GM18519 (cell line): ENCODE measurements at regions not wholly inside any gene's neighbourhood (a gene's known extent, or its start where the extent isn't known, plus 50 kb on each side); places are given as distances from the start of the nearest gene placed in this dataset.

Experiments used
- ATAC-seq: cut with Tn5 transposase; IDR thresholded peaks from one replicate; pipeline ENCODE4 v1.9.1; 2021; ENCODE audit warnings: mild to moderate bottlenecking, moderate library complexity; ENCODE audit not compliant: unreplicated experiment, low FRiP score

DNA sequence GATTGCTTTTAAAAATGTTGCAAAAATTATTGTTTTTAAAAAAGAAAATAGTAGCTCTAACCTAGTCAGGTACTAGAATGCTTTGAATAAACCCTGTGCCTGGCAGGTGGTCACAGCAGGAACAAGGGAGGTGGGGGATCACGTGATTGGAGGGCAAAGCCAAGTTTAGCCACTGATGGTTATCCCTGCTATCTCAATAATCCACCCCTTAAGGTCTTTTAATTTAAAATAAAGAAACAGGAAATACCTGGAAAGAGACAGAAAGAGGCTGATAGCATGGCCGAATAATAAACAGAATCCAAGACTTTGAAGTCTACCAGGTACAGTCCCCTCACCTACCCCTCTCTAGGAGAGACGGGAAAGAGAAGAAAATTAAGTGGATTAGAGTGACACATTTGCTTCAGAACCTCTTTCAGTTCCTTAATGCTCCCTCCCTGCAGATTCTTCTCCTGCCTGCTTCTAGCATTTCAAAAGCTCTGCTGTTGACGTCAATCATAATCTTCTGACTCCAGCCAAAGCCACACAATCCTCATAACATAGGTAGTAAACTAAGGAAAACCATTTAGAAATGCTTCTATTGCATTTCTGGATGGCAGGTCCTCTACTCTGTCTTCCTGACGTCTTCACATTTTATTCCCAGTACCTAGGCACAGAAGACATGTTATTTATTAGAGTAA, 303.4 kb upstream of the MME start:
- no peak for ATAC-seq

- ATAC-seq: no peak
Observed at GRCh38 chr3:154775821-154776548, 304.1 kb upstream of the MME start.

- ATAC-seq: no peak
Observed at GRCh38 chr3:154766765-154767503, 313.2 kb upstream of the MME start.

- ATAC-seq: no peak
Observed at GRCh38 chr3:154764856-154765640, 315.1 kb upstream of the MME start.

- no peak for ATAC-seq
Observed at GRCh38 chr3:154762486-154762885, 317.6 kb upstream of the MME start.

GRCh38 chr3:154759966-154760365, 320.2 kb upstream of the MME start:
- no peak for ATAC-seq

- ATAC-seq: no peak
Observed at GRCh38 chr3:154758109-154758868, 321.8 kb upstream of the MME start.

DNA sequence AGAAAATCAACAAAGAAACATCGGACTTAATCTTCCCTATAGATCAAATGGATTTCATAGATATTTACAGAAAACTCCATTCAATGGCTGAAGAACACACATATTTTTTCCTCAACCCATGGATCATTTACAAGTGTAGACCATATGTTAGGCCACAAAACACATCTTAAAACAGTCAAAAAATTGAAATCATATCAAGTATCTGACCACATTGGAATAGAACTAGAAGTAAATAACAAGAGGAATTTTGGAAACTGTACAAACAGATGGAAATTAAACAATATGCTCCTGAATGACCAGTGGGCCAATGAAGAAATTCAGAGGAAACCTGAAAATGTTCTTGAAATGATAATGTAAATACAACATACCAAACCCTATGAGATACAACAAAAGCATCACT, 323.1 kb upstream of the GPR149 start:
- ATAC-seq: no peak

DNA sequence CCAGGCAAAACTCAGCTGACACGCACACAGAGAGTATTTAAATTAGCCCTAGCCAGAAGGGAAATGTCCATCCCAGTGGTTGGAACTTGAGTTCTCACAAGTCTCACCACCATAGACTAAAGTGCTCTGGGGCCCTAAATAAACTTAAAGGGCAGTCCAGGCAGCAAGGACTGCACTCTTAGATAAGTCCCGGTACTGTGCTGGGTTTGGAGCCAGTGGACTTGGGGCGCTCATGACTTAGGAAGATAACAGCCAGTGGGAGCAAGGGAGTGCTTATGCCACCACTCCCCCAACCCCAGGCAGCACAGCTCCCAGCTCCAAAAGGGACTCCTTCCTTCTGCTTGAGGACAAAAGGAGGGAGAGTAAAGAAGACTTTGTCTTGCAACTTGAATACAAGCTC, 319.5 kb upstream of the GPR149 start:
- ATAC-seq: no peak

DNA sequence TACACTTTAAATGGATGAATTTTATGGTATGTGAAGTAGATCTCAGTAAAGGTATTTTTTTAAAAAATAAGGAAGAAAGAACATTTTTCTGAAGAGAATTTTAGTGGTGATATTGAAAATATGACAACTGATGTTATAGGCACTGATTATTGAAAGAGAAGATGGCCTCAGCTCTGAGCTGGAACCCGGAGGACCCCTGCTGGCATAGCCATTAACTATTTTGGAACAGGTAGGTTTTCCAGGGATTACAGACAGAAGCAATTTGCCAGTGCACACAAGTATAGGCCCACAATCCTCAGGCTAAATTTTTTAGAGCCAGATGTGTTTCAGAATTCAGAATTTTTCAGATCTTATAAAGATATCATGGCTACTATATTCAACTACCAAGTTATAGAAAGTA, 315.9 kb upstream of the GPR149 start:
- ATAC-seq: no peak

DNA sequence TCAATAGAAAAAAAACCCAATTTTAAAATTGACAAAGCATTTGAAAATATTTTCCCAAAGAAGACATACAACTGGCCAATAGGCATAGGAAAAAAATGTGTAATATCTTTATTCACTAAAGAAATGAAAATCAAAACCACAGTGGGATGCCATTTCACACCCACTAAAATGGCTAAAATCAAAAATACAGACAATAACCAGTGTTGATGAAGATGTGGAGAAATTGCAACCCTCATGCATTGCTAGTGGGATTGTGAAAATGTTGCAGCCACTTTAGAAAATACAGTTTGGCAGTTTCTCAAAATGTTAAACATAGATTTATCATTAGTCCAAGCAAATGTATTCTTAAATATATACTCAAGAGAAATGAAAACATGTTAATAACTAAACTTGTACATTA, 315.1 kb upstream of the GPR149 start:
- ATAC-seq: no peak

DNA sequence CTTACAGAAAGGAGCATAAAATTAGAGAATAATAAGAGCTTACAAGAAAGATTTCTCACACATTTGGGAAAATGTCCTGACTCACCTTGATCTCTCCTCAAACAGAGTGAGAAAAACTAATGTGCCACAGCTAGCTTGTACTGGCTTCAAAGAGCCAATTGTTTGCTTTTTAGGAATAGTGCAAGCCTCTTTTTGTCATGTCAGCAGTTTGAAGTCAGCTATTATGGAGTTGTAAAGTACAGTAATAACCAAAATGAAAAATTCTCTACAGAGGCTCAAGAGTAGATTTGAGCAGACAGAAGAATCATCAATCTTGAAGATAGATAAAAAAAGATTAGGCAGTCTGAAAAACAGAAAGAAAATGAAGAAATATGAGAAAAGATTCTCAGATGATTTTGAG, 313.4 kb upstream of the GPR149 start:
- ATAC-seq: no peak

- no peak for ATAC-seq
Observed at GRCh38 chr3:154734468-154734867, 304.5 kb upstream of the GPR149 start.

- no peak for ATAC-seq
Observed at GRCh38 chr3:154730186-154730585, 300.2 kb upstream of the GPR149 start.

DNA sequence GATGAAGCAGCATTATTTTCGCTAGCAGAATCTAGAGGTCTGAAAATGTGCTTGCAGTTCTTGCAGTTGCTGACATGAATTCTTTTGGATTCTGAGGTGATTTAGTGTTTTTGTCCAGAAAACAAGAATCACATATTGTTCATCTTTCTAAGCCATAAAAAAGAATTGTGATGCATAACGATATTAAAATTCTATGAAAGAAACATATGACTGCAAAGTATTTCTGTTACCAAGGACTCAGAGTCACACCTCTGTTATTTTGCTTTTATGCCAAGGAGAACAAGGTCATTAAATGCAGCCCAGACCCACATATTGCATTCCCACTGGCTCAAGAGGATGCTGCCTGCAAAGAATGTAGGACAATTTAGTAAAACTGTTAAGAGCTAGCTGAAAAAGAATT, 299.8 kb upstream of the GPR149 start:
- ATAC-seq: no peak

DNA sequence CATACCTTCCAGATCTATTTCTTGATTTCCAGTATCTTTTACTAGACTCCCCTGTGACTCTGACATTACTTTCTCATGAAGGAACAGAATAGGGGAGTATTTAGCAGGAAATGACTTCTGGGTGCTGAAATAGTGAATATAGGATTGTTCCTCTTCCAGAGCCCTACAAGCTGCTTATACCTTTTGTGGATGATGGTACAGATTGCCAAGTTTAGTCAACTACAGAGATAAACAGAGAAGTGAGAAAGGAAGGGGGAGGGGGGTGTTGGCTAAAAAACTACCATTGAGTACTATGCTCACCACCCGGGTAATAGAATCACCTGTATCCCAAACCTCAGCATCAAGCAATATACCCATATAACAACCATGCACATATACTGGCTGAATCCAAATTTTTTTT, 298.3 kb upstream of the GPR149 start:
- no peak for ATAC-seq

GRCh38 chr3:154720921-154721320, 290.9 kb upstream of the GPR149 start:
- no peak for ATAC-seq

- no peak for ATAC-seq
Observed at GRCh38 chr3:154718053-154718452, 288.1 kb upstream of the GPR149 start.

- ATAC-seq: no peak
Observed at GRCh38 chr3:154716170-154716569, 286.2 kb upstream of the GPR149 start.

DNA sequence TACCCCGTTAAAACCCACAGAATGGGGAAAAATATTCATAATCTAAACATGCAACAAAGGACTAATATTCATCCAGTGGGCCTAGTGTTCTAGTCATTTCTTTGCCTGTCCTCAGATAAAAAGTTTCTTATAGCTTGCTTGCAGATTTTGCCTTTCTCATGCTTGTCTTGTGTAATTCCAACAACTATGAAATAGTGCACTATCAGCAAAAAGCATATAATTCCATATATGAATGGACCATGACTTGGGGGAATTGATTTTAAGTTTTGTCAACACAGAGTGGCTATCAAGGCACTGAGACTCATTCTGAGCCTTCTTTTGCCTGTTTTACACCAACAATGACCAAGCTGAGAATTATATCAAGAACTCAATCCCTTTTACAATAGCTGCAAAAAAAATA, 278.6 kb upstream of the GPR149 start:
- ATAC-seq: no peak
